Renal cortex interstitium (tissue), 11 donors: ENCODE measurements at regions not wholly inside any gene's neighbourhood (a gene's known extent, or its start where the extent isn't known, plus 50 kb on each side); places are given as distances from the start of the nearest gene placed in this dataset.

Experiments used
- DNase-seq, 11 donors: peaks; one replicate each; pipeline ENCODE4 v3.0.0-alpha.2; 2013; ENCODE audit warnings: low read depth in 9 of 11, low spot score in 4 of 11; ENCODE audit errors: extremely low read depth in 1 of 11

DNA sequence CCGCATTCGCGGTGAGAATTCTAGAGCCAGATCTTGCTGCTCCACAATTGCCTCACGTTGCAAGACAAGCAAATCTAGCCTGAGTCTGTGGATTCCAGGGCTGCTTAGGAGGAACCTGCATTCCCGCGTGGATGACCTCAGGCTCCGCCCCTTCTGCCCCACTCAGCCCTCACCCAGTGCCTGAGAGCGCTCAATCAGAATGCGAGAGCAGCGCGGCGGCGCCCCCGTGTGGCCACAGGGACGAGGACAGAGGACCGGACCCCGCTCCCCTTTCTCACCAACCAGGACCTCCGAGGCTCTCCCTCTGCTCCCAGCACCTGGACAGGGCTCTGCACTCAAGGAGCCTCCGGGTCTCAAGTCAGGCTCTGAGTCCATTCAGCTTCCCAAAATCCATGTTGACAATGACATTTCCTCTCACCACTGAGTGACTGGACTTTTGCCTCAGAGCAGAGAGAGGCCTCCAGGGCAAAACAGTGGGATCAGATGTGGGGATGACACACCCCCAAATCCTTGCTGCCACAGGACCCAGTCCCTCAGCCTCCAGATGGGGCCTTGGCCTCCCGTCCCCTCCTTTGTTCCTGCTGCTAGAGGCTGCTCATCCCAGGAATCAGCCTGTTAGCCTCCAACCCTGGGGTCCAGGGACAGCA, 52.0 kb downstream of the RPP21 start:
- DNase-seq = peak; percentile 13 to 58 (median 45)

GRCh38 chr6:30397697-30398096, 52.7 kb downstream of the RPP21 start:
- DNase-seq = no peak

DNA sequence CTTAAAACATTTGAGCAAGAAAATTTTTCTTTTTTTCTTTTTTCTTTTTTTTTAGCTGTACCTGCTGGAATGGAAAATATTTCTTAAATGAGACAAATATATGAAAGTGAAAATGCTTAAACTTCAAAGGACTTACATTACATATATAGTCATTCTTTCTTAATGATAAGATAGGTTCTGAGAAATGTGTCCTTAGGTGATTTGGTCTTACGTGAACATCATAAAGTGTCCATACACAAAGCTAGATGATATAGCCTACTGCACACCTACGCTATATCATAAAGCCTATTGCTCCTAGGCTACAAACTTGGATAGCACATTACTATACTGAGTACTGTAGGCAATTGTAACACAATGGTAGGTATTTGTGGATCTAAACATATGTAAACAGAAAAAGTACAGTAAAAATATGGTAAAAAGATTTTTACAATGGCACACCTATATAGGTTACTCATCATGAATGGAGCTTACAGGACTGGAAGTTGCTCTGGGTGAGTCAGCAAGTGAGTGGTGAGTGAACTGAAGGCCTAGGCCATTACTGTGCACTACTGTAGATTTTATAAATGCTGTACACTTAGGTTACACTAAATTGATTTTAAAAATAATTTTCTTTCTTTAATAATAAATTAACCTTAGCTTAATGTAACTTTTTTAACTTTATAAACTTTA, 54.6 kb downstream of the RPP21 start:
- no peak for DNase-seq

DNA sequence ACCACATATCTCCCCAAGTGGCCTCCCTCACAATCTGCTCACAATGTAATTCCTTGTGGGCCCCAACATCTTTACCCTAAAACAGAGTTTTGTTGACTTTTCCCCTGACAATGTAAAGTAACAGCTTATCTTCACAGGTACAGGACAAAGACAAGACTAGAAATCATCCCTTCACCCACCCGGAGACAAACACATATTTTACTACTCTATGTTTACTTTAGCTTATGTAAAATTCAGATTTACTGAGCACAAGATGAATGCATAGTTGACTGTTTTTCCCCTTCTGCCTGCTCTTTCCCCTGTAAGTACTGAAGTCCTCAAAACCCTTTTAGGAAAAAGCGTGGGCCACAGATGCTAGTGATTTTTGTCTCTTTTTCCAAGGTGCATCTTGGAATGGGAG, 61.0 kb downstream of the RPP21 start:
- DNase-seq = no peak

DNA sequence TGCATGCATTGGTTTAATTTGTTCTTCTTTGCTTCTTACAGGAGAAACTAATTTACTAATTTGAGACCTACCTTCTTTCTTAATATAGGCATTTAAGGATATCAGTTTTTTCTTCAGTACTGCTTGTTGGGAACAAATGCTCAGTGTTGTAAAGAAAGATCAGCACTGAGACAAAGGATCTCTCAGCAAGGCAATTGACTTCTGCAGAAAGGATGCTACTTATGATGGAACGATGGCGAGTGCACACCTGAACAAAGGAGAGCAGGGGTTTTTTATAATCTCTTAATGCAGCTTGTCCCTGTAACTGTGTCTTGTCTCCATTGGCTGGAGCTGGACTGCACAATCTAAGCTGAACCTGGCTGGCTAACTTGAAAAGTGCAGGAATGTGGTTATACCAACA, 64.2 kb downstream of the RPP21 start:
- DNase-seq = no peak

DNA sequence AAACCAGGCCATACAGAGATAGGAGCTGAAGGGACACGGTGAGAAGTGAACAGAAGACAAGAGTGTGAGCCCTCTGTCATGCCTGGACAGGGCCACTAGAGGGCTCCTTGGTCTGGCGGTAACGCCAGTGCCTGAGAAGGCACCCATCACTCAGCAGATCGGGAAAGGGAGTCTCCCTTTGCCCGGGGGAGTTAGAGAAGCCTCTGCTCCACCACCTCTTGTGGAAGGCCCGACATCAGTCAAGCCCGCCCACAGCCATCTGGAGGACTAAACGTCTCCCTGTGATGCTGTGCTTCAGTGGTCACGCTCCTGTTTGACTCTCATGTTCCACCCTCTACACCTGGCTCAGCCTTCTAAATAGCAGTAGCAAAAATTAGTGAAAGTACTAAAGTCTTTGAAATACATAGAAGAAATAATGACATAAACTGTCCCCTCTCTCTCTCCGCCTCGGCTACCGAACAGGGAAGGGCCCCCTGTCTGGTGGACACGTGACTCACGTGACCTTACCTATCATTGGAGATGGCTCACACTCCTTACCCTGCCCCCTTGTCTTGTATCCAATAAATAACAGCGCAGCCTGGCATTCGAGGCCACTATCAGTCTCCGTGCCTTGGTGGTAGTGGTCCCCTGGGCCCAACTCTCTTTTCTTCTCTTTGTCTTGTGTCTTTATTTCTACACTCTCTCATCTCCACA, 66.7 kb downstream of the RPP21 start:
- DNase-seq = peak in 5 of 11 donors; percentile 2 to 9 (median 5)

DNA sequence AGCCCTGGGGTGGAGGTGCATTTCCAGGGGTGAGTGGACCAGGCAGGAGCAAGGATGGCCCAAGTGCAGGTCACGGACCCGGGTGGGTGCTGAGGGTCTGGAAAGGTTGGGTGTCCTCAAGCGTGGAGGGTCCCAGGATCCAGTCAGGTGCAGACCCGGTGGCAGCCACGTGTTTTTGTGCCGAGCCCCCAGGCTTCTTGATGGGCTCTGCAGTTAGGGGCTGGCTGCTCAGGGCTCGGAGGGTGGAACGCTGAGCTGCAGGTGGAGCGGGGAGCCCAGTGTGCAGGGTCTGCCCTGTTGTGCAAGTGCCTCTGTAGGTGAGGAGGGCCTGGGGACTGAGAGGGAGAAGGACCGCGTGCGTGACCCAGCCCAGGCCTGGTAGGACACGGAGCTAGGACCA, 70.9 kb upstream of the HLA-E start:
- DNase-seq = no peak

DNA sequence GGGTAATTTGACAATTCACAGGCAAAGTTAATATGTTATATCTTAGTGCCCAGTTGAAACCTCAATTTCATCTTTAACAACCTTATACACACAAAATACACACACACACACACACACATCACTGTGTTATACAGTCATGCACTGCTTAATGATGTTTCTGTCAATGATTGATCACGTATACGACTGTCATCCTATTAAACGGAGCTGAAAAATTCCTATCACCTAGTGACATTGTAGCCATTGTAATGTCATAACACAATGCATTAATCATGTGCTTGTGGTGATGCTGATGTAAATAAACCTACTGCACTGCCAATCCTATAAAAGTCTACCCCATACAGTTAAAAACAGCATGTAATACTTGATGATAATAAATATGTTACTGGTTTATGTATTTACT, 64.8 kb upstream of the HLA-E start:
- no peak for DNase-seq
